ENCODE measurements at regions not wholly inside any gene's neighbourhood (a gene's known extent, or its start where the extent isn't known, plus 50 kb on each side); places are given as distances from the start of the nearest gene placed in this dataset.

DNA sequence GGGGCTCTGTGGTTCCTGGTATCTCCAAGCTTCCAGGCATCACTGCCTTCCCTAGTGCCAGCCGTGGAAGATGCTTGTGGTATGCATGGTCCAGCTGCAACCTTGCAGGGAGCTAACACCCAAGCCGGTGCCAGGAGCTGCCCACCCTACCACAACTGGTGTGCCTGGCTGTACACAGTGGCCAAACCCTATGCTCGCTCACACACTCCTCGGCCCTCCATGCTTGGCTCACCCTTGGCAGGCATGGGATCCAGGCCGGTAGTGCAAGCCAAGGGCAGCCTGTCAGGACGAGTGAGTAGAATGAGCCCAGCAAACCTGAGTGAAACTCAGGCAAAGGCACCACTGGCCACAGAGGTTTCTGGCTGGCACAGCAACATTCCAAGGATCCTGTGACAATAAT lies 1676.0 kb downstream of the SLITRK1 start:
- intact Hi-C loops (cut with DNase I) = no loop called here
- Histone ChIP-seq H3K4me1 (replicated peaks) (no peaks in the 10 kb centered on the region), H3K36me3 (no peaks in the 10 kb centered on the region), H3K27ac (no peak overlapping the region), H3K27me3 (replicated peaks; ENCODE audit: insufficient read depth) (no peaks in the 10 kb centered on the region), H3K9me3 (no peaks in the 10 kb centered on the region), H3K4me3 (no peak overlapping the region)
- 69% methylated on average over 4 of the region's 6 CpGs for WGBS
- DNase-seq (ENCODE audit: low spot score) = no peak
- TF ChIP-seq POLR2AphosphoS5 (IDR thresholded peaks at IDR 0.05) (no peak), POLR2A (IDR thresholded peaks at IDR 0.05) (no peak)
- TF ChIP-seq, protein P1, sequence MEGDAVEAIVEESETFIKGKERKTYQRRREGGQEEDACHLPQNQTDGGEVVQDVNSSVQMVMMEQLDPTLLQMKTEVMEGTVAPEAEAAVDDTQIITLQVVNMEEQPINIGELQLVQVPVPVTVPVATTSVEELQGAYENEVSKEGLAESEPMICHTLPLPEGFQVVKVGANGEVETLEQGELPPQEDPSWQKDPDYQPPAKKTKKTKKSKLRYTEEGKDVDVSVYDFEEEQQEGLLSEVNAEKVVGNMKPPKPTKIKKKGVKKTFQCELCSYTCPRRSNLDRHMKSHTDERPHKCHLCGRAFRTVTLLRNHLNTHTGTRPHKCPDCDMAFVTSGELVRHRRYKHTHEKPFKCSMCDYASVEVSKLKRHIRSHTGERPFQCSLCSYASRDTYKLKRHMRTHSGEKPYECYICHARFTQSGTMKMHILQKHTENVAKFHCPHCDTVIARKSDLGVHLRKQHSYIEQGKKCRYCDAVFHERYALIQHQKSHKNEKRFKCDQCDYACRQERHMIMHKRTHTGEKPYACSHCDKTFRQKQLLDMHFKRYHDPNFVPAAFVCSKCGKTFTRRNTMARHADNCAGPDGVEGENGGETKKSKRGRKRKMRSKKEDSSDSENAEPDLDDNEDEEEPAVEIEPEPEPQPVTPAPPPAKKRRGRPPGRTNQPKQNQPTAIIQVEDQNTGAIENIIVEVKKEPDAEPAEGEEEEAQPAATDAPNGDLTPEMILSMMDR (IDR thresholded peaks at IDR 0.05) = no peak

- Histone ChIP-seq H3K36me3 (no peaks in the 10 kb centered on the region), H3K9me3 (no peaks in the 10 kb centered on the region), H3K4me1 (replicated peaks) (no peaks in the 10 kb centered on the region), H3K27ac (no peak overlapping the region), H3K4me3 (no peak overlapping the region), H3K27me3 (replicated peaks; ENCODE audit: insufficient read depth) (no peaks in the 10 kb centered on the region)
- TF ChIP-seq POLR2A (IDR thresholded peaks at IDR 0.05) (no peak), POLR2AphosphoS5 (IDR thresholded peaks at IDR 0.05) (no peak)
- TF ChIP-seq, protein P1 (IDR thresholded peaks at IDR 0.05) = no peak
- 38% methylated on average over 1 of the region's 1 CpG for WGBS
- intact Hi-C loops (cut with DNase I) = no loop called here
- no peak for DNase-seq (ENCODE audit: low spot score)
Observed at GRCh38 chr13:82202398-82202797, 1679.9 kb downstream of the SLITRK1 start.

DNA sequence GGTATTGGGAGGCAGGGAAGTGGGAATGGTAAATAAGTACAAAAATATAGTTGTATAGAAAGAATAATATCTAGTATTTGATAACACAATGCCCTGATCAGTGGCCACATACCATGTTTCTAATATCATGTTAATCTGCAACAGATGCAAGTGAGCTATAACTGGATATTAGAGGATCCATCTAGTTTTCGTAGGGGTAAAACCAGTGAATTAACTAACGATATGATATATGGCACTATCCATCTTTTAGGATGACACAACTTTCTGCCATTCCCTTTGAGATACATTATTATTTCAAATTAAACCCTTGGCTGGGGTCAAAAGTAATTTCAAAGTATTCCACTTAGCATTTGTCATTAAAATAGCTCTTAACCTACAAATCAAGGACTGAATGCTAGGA lies 1686.2 kb downstream of the SLITRK1 start:
- no peaks in the 10 kb centered on the region for H3K9me3 ChIP-seq
- no peaks in the 10 kb centered on the region for H3K4me1 ChIP-seq (replicated peaks)
- no peak overlapping the region for H3K27ac ChIP-seq
- intact Hi-C loops (cut with DNase I) = no loop called here
- no peaks in the 10 kb centered on the region for H3K27me3 ChIP-seq (replicated peaks; ENCODE audit: insufficient read depth)
- H3K36me3 ChIP-seq = no peaks in the 10 kb centered on the region
- no peak overlapping the region for H3K4me3 ChIP-seq
- no peak for DNase-seq (ENCODE audit: low spot score)
- WGBS = 91% methylated on average over 2 of the region's 2 CpGs
- TF ChIP-seq, protein P1 (IDR thresholded peaks at IDR 0.05) = no peak
- no peak for TF ChIP-seq POLR2A (IDR thresholded peaks at IDR 0.05)
- TF ChIP-seq POLR2AphosphoS5 (IDR thresholded peaks at IDR 0.05) = no peak

GRCh38 chr13:82187227-82187626 lies 1695.0 kb downstream of the SLITRK1 start:
- H3K9me3 ChIP-seq = no peaks in the 10 kb centered on the region
- intact Hi-C loops (cut with DNase I) = no loop called here
- TF ChIP-seq, protein P1 (IDR thresholded peaks at IDR 0.05) = no peak
- TF ChIP-seq POLR2A (IDR thresholded peaks at IDR 0.05) (no peak), POLR2AphosphoS5 (IDR thresholded peaks at IDR 0.05) (no peak)
- H3K4me3 ChIP-seq = no peak overlapping the region
- no peak overlapping the region for H3K27ac ChIP-seq
- no peaks in the 10 kb centered on the region for H3K36me3 ChIP-seq
- no peak for DNase-seq (ENCODE audit: low spot score)
- H3K4me1 ChIP-seq (replicated peaks) = no peaks in the 10 kb centered on the region
- 38% methylated on average over 1 of the region's 1 CpG for WGBS
- H3K27me3 ChIP-seq (replicated peaks; ENCODE audit: insufficient read depth) = no peaks in the 10 kb centered on the region

GRCh38 chr13:82176751-82177150 lies 1705.5 kb downstream of the SLITRK1 start:
- TF ChIP-seq POLR2A (IDR thresholded peaks at IDR 0.05) (no peak), POLR2AphosphoS5 (IDR thresholded peaks at IDR 0.05) (no peak)
- TF ChIP-seq, protein P1 (IDR thresholded peaks at IDR 0.05) = no peak
- Histone ChIP-seq H3K27me3 (replicated peaks; ENCODE audit: insufficient read depth) (no peaks in the 10 kb centered on the region), H3K9me3 (no peaks in the 10 kb centered on the region), H3K4me3 (no peak overlapping the region), H3K27ac (no peak overlapping the region), H3K36me3 (no peaks in the 10 kb centered on the region), H3K4me1 (replicated peaks) (no peaks in the 10 kb centered on the region)
- no peak for DNase-seq (ENCODE audit: low spot score)
- intact Hi-C loops (cut with DNase I) = no loop called here
